Lower lobe of right lung (tissue), 2 donors: ENCODE measurements at regions not wholly inside any gene's neighbourhood (a gene's known extent, or its start where the extent isn't known, plus 50 kb on each side); places are given as distances from the start of the nearest gene placed in this dataset.

Source experiments
- ATAC-seq, 2 donors: fragments of 200-7000 bp; cut with Tn5 transposase; one replicate each; pipeline ENCODE4 v1.9.1; 2020 to 2022; ENCODE audit warnings: mild to moderate bottlenecking in 2 of 2, moderate library complexity in 2 of 2
- DNase-seq: peaks from one replicate; pipeline ENCODE4 v3.0.0-alpha.2; 2020
- H3K27ac ChIP-seq: fragments of 200-600 bp; one replicate; pipeline ENCODE4 v1.8.0; 2022
- H3K27me3 ChIP-seq: fragments of 200-600 bp; one replicate; pipeline ENCODE4 v1.8.0; 2022; ENCODE audit warnings: low read depth
- H3K36me3 ChIP-seq: fragments of 200-600 bp; one replicate; pipeline ENCODE4 v1.8.0; 2022; ENCODE audit warnings: mild to moderate bottlenecking
- H3K4me1 ChIP-seq: fragments of 200-600 bp; one replicate; pipeline ENCODE4 v1.8.0; 2022
- H3K4me3 ChIP-seq: fragments of 200-600 bp; one replicate; pipeline ENCODE4 v1.8.0; 2022; ENCODE audit warnings: mild to moderate bottlenecking
- H3K9me3 ChIP-seq: fragments of 200-600 bp; one replicate; pipeline ENCODE4 v1.8.0; 2022
- intact Hi-C: fragments of 100-400 bp; cut with DNase I; formaldehyde crosslinking; loops from one replicate; pipeline ENCODE4 v1.11.0; 2022
- TF ChIP-seq, protein P1 (sequence below): fragments of 200-600 bp; IDR thresholded peaks from one replicate; pipeline ENCODE4 v1.8.0; 2022; ENCODE audit warnings: antibody characterized with exemption, mild to moderate bottlenecking
- donor health status: DM: no; HTN: yes; CAD: no; lungs with severe emphysema.

GRCh38 chr18:25435149-25435782 is 83.3 kb upstream of the ZNF521 start:
- Histone ChIP-seq H3K36me3 (no peaks in the 10 kb centered on the region), H3K27me3 (no peaks in the 10 kb centered on the region), H3K27ac (no peak overlapping the region), H3K4me3 (no peak overlapping the region), H3K4me1 (no peaks in the 10 kb centered on the region), H3K9me3 (no peaks in the 10 kb centered on the region)
- ATAC-seq (no peak), DNase-seq (no peak)
- intact Hi-C loops = no loop called here
- TF ChIP-seq, protein P1, sequence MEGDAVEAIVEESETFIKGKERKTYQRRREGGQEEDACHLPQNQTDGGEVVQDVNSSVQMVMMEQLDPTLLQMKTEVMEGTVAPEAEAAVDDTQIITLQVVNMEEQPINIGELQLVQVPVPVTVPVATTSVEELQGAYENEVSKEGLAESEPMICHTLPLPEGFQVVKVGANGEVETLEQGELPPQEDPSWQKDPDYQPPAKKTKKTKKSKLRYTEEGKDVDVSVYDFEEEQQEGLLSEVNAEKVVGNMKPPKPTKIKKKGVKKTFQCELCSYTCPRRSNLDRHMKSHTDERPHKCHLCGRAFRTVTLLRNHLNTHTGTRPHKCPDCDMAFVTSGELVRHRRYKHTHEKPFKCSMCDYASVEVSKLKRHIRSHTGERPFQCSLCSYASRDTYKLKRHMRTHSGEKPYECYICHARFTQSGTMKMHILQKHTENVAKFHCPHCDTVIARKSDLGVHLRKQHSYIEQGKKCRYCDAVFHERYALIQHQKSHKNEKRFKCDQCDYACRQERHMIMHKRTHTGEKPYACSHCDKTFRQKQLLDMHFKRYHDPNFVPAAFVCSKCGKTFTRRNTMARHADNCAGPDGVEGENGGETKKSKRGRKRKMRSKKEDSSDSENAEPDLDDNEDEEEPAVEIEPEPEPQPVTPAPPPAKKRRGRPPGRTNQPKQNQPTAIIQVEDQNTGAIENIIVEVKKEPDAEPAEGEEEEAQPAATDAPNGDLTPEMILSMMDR = no peak

GRCh38 chr18:25434745-25435144 is 82.8 kb upstream of the ZNF521 start:
- ATAC-seq (no peak), DNase-seq (no peak)
- no peaks in the 10 kb centered on the region for H3K4me1 ChIP-seq
- no peak overlapping the region for H3K27ac ChIP-seq
- intact Hi-C loops = no loop called here
- H3K27me3 ChIP-seq = no peaks in the 10 kb centered on the region
- no peaks in the 10 kb centered on the region for H3K9me3 ChIP-seq
- H3K4me3 ChIP-seq = no peak overlapping the region
- H3K36me3 ChIP-seq = no peaks in the 10 kb centered on the region
- TF ChIP-seq, protein P1 = no peak

- DNase-seq (no peak), ATAC-seq (no peak)
- H3K27me3 ChIP-seq = no peaks in the 10 kb centered on the region
- intact Hi-C loops = no loop called here
- no peaks in the 10 kb centered on the region for H3K9me3 ChIP-seq
- H3K4me1 ChIP-seq = no peaks in the 10 kb centered on the region
- no peaks in the 10 kb centered on the region for H3K36me3 ChIP-seq
- no peak overlapping the region for H3K27ac ChIP-seq
- no peak overlapping the region for H3K4me3 ChIP-seq
- TF ChIP-seq, protein P1 = no peak
These were observed 81.6 kb upstream of the ZNF521 start for GRCh38 chr18:25433590-25433989.

DNA sequence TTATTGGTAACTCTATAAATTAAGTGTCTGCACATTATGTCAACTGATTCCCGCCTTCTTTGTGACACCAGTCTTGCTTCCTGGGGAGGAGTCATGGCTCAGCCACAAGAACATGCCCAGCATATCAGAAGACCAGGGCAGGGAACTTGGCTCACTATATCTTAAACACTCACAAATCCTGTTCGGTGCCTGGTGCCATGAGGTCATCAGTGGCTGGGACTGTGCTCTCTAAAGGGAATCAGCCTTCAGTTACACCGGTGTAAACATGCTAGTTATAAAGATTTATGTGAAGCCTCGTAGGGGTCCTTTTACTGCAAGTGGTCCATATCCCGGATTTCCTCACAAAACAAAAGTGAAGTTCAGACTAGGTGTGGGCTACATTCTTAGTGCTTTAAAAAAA is 73.1 kb upstream of the ZNF521 start:
- TF ChIP-seq, protein P1 = no peak
- H3K36me3 ChIP-seq = no peaks in the 10 kb centered on the region
- no peak for ATAC-seq
- no peak overlapping the region for H3K4me3 ChIP-seq
- intact Hi-C loops = no loop called here
- H3K27ac ChIP-seq = no peak overlapping the region
- H3K4me1 ChIP-seq = no peaks in the 10 kb centered on the region
- no peaks in the 10 kb centered on the region for H3K27me3 ChIP-seq
- H3K9me3 ChIP-seq = no peaks in the 10 kb centered on the region
- DNase-seq = no peak

GRCh38 chr18:25423760-25424159 is 71.8 kb upstream of the ZNF521 start:
- intact Hi-C loops = no loop called here
- Histone ChIP-seq H3K27me3 (no peaks in the 10 kb centered on the region), H3K4me3 (no peak overlapping the region), H3K4me1 (no peaks in the 10 kb centered on the region), H3K36me3 (no peaks in the 10 kb centered on the region), H3K9me3 (no peaks in the 10 kb centered on the region), H3K27ac (no peak overlapping the region)
- TF ChIP-seq, protein P1 = no peak
- DNase-seq = no peak
- ATAC-seq = no peak
